BLaER1 (cell line): ENCODE measurements at regions not wholly inside any gene's neighbourhood (a gene's known extent, or its start where the extent isn't known, plus 50 kb on each side); places are given as distances from the start of the nearest gene placed in this dataset.
A peak's percentile ranks its signal among the peaks of the same experiment; 100 is the strongest.

Experiments
- H3K27ac ChIP-seq: shearing (Covaris generic); formaldehyde crosslinking; 2 replicates; pipeline ENCODE4 v1.8.1; 2022
- H3K27me3 ChIP-seq: shearing (Covaris generic); formaldehyde crosslinking; 2 replicates; pipeline ENCODE4 v1.8.1; 2022
- H3K36me3 ChIP-seq: shearing (Covaris generic); formaldehyde crosslinking; 2 replicates; pipeline ENCODE4 v1.8.1; 2022
- H3K4me1 ChIP-seq: shearing (Covaris generic); formaldehyde crosslinking; 2 replicates; pipeline ENCODE4 v1.8.1; 2022
- H3K4me2 ChIP-seq: shearing (Covaris generic); formaldehyde crosslinking; 2 replicates; pipeline ENCODE4 v1.8.1; 2022
- H3K4me3 ChIP-seq: shearing (Covaris generic); formaldehyde crosslinking; 2 replicates; pipeline ENCODE4 v1.8.1; 2022
- H3K9ac ChIP-seq: shearing (Covaris generic); formaldehyde crosslinking; 2 replicates; pipeline ENCODE4 v1.8.1; 2022
- H3K9me3 ChIP-seq: shearing (Covaris generic); formaldehyde crosslinking; 2 replicates; pipeline ENCODE4 v1.8.1; 2022
- H4K20me1 ChIP-seq: shearing (Covaris generic); formaldehyde crosslinking; 2 replicates; pipeline ENCODE4 v1.8.1; 2022
- Cebpa-rat ChIP-seq: shearing (Covaris generic); IDR thresholded peaks from 2 replicates; pipeline ENCODE4 v1.8.1; 2022

- Histone ChIP-seq H3K4me1 (peaks cover 8% of the 10 kb centered on the region), H3K27me3 (no peaks in the 10 kb centered on the region), H3K9ac (no peak overlapping the region), H3K4me3 (no peak overlapping the region), H4K20me1 (no peaks in the 10 kb centered on the region), H3K9me3 (no peaks in the 10 kb centered on the region), H3K36me3 (no peaks in the 10 kb centered on the region), H3K27ac (no peak overlapping the region), H3K4me2 (no peak overlapping the region)
- TF ChIP-seq Cebpa-rat: no peak
These were observed 254.9 kb downstream of the MAFB start for GRCh38 chr20:40434122-40434521.

- H4K20me1 ChIP-seq: no peaks in the 10 kb centered on the region
- H3K4me2 ChIP-seq: peak overlapping the region; percentile 25
- peaks cover 8% of the 10 kb centered on the region for H3K4me1 ChIP-seq
- H3K4me3 ChIP-seq: no peak overlapping the region
- H3K27ac ChIP-seq: no peak overlapping the region
- H3K9me3 ChIP-seq: no peaks in the 10 kb centered on the region
- no peaks in the 10 kb centered on the region for H3K27me3 ChIP-seq
- H3K36me3 ChIP-seq: no peaks in the 10 kb centered on the region
- H3K9ac ChIP-seq: no peak overlapping the region
- no peak for TF ChIP-seq Cebpa-rat
These were observed 255.6 kb downstream of the MAFB start for GRCh38 chr20:40433341-40433861.

- Histone ChIP-seq H3K9ac (no peak overlapping the region), H3K9me3 (no peaks in the 10 kb centered on the region), H3K4me2 (no peak overlapping the region), H4K20me1 (no peaks in the 10 kb centered on the region), H3K27ac (no peak overlapping the region), H3K4me3 (no peak overlapping the region), H3K4me1 (peaks cover 8% of the 10 kb centered on the region), H3K27me3 (no peaks in the 10 kb centered on the region), H3K36me3 (no peaks in the 10 kb centered on the region)
- TF ChIP-seq Cebpa-rat: no peak
These were observed 257.4 kb downstream of the MAFB start for GRCh38 chr20:40431611-40432010.

- Histone ChIP-seq H3K27me3 (no peaks in the 10 kb centered on the region), H3K9me3 (no peaks in the 10 kb centered on the region), H3K4me1 (peaks cover 8% of the 10 kb centered on the region), H3K4me2 (no peak overlapping the region), H4K20me1 (no peaks in the 10 kb centered on the region), H3K27ac (no peak overlapping the region), H3K9ac (no peak overlapping the region), H3K4me3 (no peak overlapping the region), H3K36me3 (no peaks in the 10 kb centered on the region)
- no peak for TF ChIP-seq Cebpa-rat
These were observed 257.9 kb downstream of the MAFB start for GRCh38 chr20:40431112-40431511.

- Histone ChIP-seq H3K27ac (no peak overlapping the region), H3K9ac (no peak overlapping the region), H3K27me3 (no peaks in the 10 kb centered on the region), H3K4me2 (no peak overlapping the region), H3K9me3 (no peaks in the 10 kb centered on the region), H4K20me1 (no peaks in the 10 kb centered on the region), H3K36me3 (no peaks in the 10 kb centered on the region), H3K4me1 (no peaks in the 10 kb centered on the region), H3K4me3 (no peak overlapping the region)
- no peak for TF ChIP-seq Cebpa-rat
These were observed 262.0 kb downstream of the MAFB start for GRCh38 chr20:40427026-40427425.

GRCh38 chr20:40424695-40425094, 264.3 kb downstream of the MAFB start:
- Histone ChIP-seq H3K4me1 (no peaks in the 10 kb centered on the region), H3K27me3 (no peaks in the 10 kb centered on the region), H3K27ac (no peak overlapping the region), H3K4me2 (no peak overlapping the region), H4K20me1 (no peaks in the 10 kb centered on the region), H3K9me3 (no peaks in the 10 kb centered on the region), H3K36me3 (no peaks in the 10 kb centered on the region), H3K4me3 (no peak overlapping the region), H3K9ac (no peak overlapping the region)
- TF ChIP-seq Cebpa-rat: no peak

- Histone ChIP-seq H3K4me2 (no peak overlapping the region), H3K27ac (no peak overlapping the region), H3K9me3 (no peaks in the 10 kb centered on the region), H3K36me3 (no peaks in the 10 kb centered on the region), H3K4me3 (no peak overlapping the region), H4K20me1 (no peaks in the 10 kb centered on the region), H3K27me3 (no peaks in the 10 kb centered on the region), H3K4me1 (no peaks in the 10 kb centered on the region), H3K9ac (no peak overlapping the region)
- no peak for TF ChIP-seq Cebpa-rat
These were observed 266.4 kb downstream of the MAFB start for GRCh38 chr20:40422656-40423055.

GRCh38 chr20:40416274-40416673, 272.8 kb downstream of the MAFB start:
- no peak for TF ChIP-seq Cebpa-rat
- H3K9ac ChIP-seq: no peak overlapping the region
- H3K27me3 ChIP-seq: no peaks in the 10 kb centered on the region

GRCh38 chr20:40414843-40415615, 274.0 kb downstream of the MAFB start:
- no peaks in the 10 kb centered on the region for H4K20me1 ChIP-seq
- H3K4me3 ChIP-seq: no peak overlapping the region
- no peak overlapping the region for H3K4me2 ChIP-seq
- TF ChIP-seq Cebpa-rat: no peak
- no peaks in the 10 kb centered on the region for H3K27me3 ChIP-seq
- H3K36me3 ChIP-seq: no peaks in the 10 kb centered on the region
- H3K9ac ChIP-seq: no peak overlapping the region
- no peaks in the 10 kb centered on the region for H3K4me1 ChIP-seq
- no peak overlapping the region for H3K27ac ChIP-seq
- H3K9me3 ChIP-seq: peaks cover 10% of the 10 kb centered on the region

More at GRCh38 chr20:40416274-40416673, 272.8 kb downstream of the MAFB start:
- Histone ChIP-seq H3K4me3 (no peak overlapping the region), H3K9me3 (peaks cover 10% of the 10 kb centered on the region), H3K36me3 (no peaks in the 10 kb centered on the region), H3K4me1 (no peaks in the 10 kb centered on the region), H3K4me2 (no peak overlapping the region), H3K27ac (no peak overlapping the region), H4K20me1 (no peaks in the 10 kb centered on the region)

GRCh38 chr20:40410028-40410427, 279.0 kb downstream of the MAFB start:
- Histone ChIP-seq H3K4me1 (no peaks in the 10 kb centered on the region), H3K4me2 (no peak overlapping the region), H3K27ac (no peak overlapping the region), H3K36me3 (no peaks in the 10 kb centered on the region), H3K9me3 (no peaks in the 10 kb centered on the region), H3K9ac (no peak overlapping the region), H4K20me1 (no peaks in the 10 kb centered on the region), H3K4me3 (no peak overlapping the region), H3K27me3 (no peaks in the 10 kb centered on the region)
- TF ChIP-seq Cebpa-rat: no peak

- Histone ChIP-seq H3K9me3 (no peaks in the 10 kb centered on the region), H4K20me1 (no peaks in the 10 kb centered on the region), H3K4me1 (no peaks in the 10 kb centered on the region), H3K27ac (no peak overlapping the region), H3K9ac (no peak overlapping the region), H3K36me3 (no peaks in the 10 kb centered on the region), H3K4me2 (no peak overlapping the region), H3K4me3 (no peak overlapping the region), H3K27me3 (no peaks in the 10 kb centered on the region)
- no peak for TF ChIP-seq Cebpa-rat
These were observed 291.6 kb downstream of the MAFB start for GRCh38 chr20:40397467-40397866.
